ENCODE measurements at regions not wholly inside any gene's neighbourhood (a gene's known extent, or its start where the extent isn't known, plus 50 kb on each side); places are given as distances from the start of the nearest gene placed in this dataset.

GRCh38 chr20:24096264-24096663, 107.7 kb upstream of the GGTLC1 start:
- FAIRE-seq, result no peak
- no peak for DNase-seq (ENCODE audit: insufficient read length)
- TF ChIP-seq TAF1 (IDR thresholded peaks at IDR 0.05; ENCODE audit: borderline replicate concordance, low read depth, low read length) (no peak), POLR2A (IDR thresholded peaks at IDR 0.05; ENCODE audit: low read depth, low read length) (no peak), POLR2AphosphoS5 (IDR thresholded peaks at IDR 0.05; ENCODE audit: low read depth, low read length) (no peak)

GRCh38 chr20:24095756-24096155, 107.2 kb upstream of the GGTLC1 start:
- DNase-seq (ENCODE audit: insufficient read length) (no peak), FAIRE-seq (no peak)
- no peak for TF ChIP-seq POLR2AphosphoS5 (IDR thresholded peaks at IDR 0.05; ENCODE audit: low read depth, low read length)
- TF ChIP-seq TAF1 (IDR thresholded peaks at IDR 0.05; ENCODE audit: borderline replicate concordance, low read depth, low read length), result no peak
- no peak for TF ChIP-seq POLR2A (IDR thresholded peaks at IDR 0.05; ENCODE audit: low read depth, low read length)

GRCh38 chr20:24095303-24095702, 106.7 kb upstream of the GGTLC1 start:
- FAIRE-seq (no peak), DNase-seq (ENCODE audit: insufficient read length) (no peak)
- TF ChIP-seq POLR2AphosphoS5 (IDR thresholded peaks at IDR 0.05; ENCODE audit: low read depth, low read length) (no peak), TAF1 (IDR thresholded peaks at IDR 0.05; ENCODE audit: borderline replicate concordance, low read depth, low read length) (no peak), POLR2A (IDR thresholded peaks at IDR 0.05; ENCODE audit: low read depth, low read length) (no peak)

- TF ChIP-seq POLR2A (IDR thresholded peaks at IDR 0.05; ENCODE audit: low read depth, low read length), result no peak
- no peak for TF ChIP-seq POLR2AphosphoS5 (IDR thresholded peaks at IDR 0.05; ENCODE audit: low read depth, low read length)
- no peak for TF ChIP-seq TAF1 (IDR thresholded peaks at IDR 0.05; ENCODE audit: borderline replicate concordance, low read depth, low read length)
- FAIRE-seq, result no peak
- DNase-seq (ENCODE audit: insufficient read length), result no peak
These were observed 101.0 kb upstream of the GGTLC1 start for GRCh38 chr20:24089576-24089975.

- DNase-seq (ENCODE audit: insufficient read length), result no peak
- no peak for FAIRE-seq
- TF ChIP-seq POLR2AphosphoS5 (IDR thresholded peaks at IDR 0.05; ENCODE audit: low read depth, low read length) (no peak), TAF1 (IDR thresholded peaks at IDR 0.05; ENCODE audit: borderline replicate concordance, low read depth, low read length) (no peak), POLR2A (IDR thresholded peaks at IDR 0.05; ENCODE audit: low read depth, low read length) (no peak)
These were observed 97.5 kb upstream of the GGTLC1 start for GRCh38 chr20:24086121-24086520.

GRCh38 chr20:24084281-24084680, 95.7 kb upstream of the GGTLC1 start:
- TF ChIP-seq POLR2AphosphoS5 (IDR thresholded peaks at IDR 0.05; ENCODE audit: low read depth, low read length) (no peak), TAF1 (IDR thresholded peaks at IDR 0.05; ENCODE audit: borderline replicate concordance, low read depth, low read length) (no peak), POLR2A (IDR thresholded peaks at IDR 0.05; ENCODE audit: low read depth, low read length) (no peak)
- FAIRE-seq, result no peak
- no peak for DNase-seq (ENCODE audit: insufficient read length)

- FAIRE-seq (no peak), DNase-seq (ENCODE audit: insufficient read length) (no peak)
- TF ChIP-seq POLR2A (IDR thresholded peaks at IDR 0.05; ENCODE audit: low read depth, low read length), result no peak
- TF ChIP-seq TAF1 (IDR thresholded peaks at IDR 0.05; ENCODE audit: borderline replicate concordance, low read depth, low read length), result no peak
These were observed 92.5 kb upstream of the GGTLC1 start for GRCh38 chr20:24081077-24081476.

- FAIRE-seq, result no peak
- TF ChIP-seq TAF1 (IDR thresholded peaks at IDR 0.05; ENCODE audit: borderline replicate concordance, low read depth, low read length) (no peak), POLR2AphosphoS5 (IDR thresholded peaks at IDR 0.05; ENCODE audit: low read depth, low read length) (no peak), POLR2A (IDR thresholded peaks at IDR 0.05; ENCODE audit: low read depth, low read length) (no peak)
These were observed 91.3 kb upstream of the GGTLC1 start for GRCh38 chr20:24079661-24080412.

GRCh38 chr20:24077145-24077544, 88.6 kb upstream of the GGTLC1 start:
- TF ChIP-seq POLR2A (IDR thresholded peaks at IDR 0.05; ENCODE audit: low read depth, low read length), result no peak
- no peak for TF ChIP-seq TAF1 (IDR thresholded peaks at IDR 0.05; ENCODE audit: borderline replicate concordance, low read depth, low read length)
- TF ChIP-seq POLR2AphosphoS5 (IDR thresholded peaks at IDR 0.05; ENCODE audit: low read depth, low read length), result no peak
- FAIRE-seq (no peak), DNase-seq (ENCODE audit: insufficient read length) (no peak)

More at GRCh38 chr20:24079661-24080412, 91.3 kb upstream of the GGTLC1 start:
- DNase-seq (ENCODE audit: insufficient read length), result no peak

- TF ChIP-seq POLR2A (IDR thresholded peaks at IDR 0.05; ENCODE audit: low read depth, low read length) (no peak), POLR2AphosphoS5 (IDR thresholded peaks at IDR 0.05; ENCODE audit: low read depth, low read length) (no peak), TAF1 (IDR thresholded peaks at IDR 0.05; ENCODE audit: borderline replicate concordance, low read depth, low read length) (no peak)
- no peak for DNase-seq (ENCODE audit: insufficient read length)
- FAIRE-seq, result no peak
These were observed 82.1 kb upstream of the GGTLC1 start for GRCh38 chr20:24070679-24071078.

GRCh38 chr20:24066076-24066700, 77.6 kb upstream of the GGTLC1 start:
- FAIRE-seq (no peak), DNase-seq (ENCODE audit: insufficient read length) (no peak)
- no peak for TF ChIP-seq POLR2AphosphoS5 (IDR thresholded peaks at IDR 0.05; ENCODE audit: low read depth, low read length)
- no peak for TF ChIP-seq POLR2A (IDR thresholded peaks at IDR 0.05; ENCODE audit: low read depth, low read length)
- TF ChIP-seq TAF1 (IDR thresholded peaks at IDR 0.05; ENCODE audit: borderline replicate concordance, low read depth, low read length), result no peak

GRCh38 chr20:24064915-24065314, 76.3 kb upstream of the GGTLC1 start:
- TF ChIP-seq POLR2A (IDR thresholded peaks at IDR 0.05; ENCODE audit: low read depth, low read length) (no peak), TAF1 (IDR thresholded peaks at IDR 0.05; ENCODE audit: borderline replicate concordance, low read depth, low read length) (no peak), POLR2AphosphoS5 (IDR thresholded peaks at IDR 0.05; ENCODE audit: low read depth, low read length) (no peak)
- DNase-seq (ENCODE audit: insufficient read length) (no peak), FAIRE-seq (no peak)
